Brain microvascular endothelial cell (primary cell): ENCODE measurements at regions not wholly inside any gene's neighbourhood (a gene's known extent, or its start where the extent isn't known, plus 50 kb on each side); places are given as distances from the start of the nearest gene placed in this dataset.

Experiments
- DNase-seq: peaks from one replicate; pipeline ENCODE4 v3.0.0-alpha.2; 2020
- H3K27ac ChIP-seq: fragments of 250-450 bp; sonication (Bioruptor Pico); 2 replicates; pipeline ENCODE4 v1.5.1; 2020; ENCODE audit warnings: mild to moderate bottlenecking, moderate library complexity
- H3K27me3 ChIP-seq: fragments of 250-450 bp; sonication (Bioruptor Pico); replicated peaks from 2 replicates; pipeline ENCODE4 v1.5.1; 2020; ENCODE audit warnings: mild to moderate bottlenecking
- H3K36me3 ChIP-seq: fragments of 250-450 bp; sonication (Bioruptor Pico); replicated peaks from 2 replicates; pipeline ENCODE4 v1.5.1; 2020; ENCODE audit warnings: mild to moderate bottlenecking
- H3K4me3 ChIP-seq: 2 replicates; pipeline ENCODE4 v1.5.1; 2011; ENCODE audit warnings: low read depth, mild to moderate bottlenecking, control low read depth, low read length, moderate library complexity
- in situ Hi-C: cut with HindIII; loops from 2 replicates; pipeline ENCODE4 v1.10.0; 2017; ENCODE audit warnings: low sequenced_read_pairs, low pct_ligation_motif_present
- TF ChIP-seq, protein P1 (sequence below): IDR thresholded peaks from 2 replicates; pipeline ENCODE4 v1.5.1; 2011; ENCODE audit warnings: low read depth, mild to moderate bottlenecking, moderate library complexity, low read length, control low read depth, inconsistent platforms; ENCODE audit errors: missing control alignments

DNA sequence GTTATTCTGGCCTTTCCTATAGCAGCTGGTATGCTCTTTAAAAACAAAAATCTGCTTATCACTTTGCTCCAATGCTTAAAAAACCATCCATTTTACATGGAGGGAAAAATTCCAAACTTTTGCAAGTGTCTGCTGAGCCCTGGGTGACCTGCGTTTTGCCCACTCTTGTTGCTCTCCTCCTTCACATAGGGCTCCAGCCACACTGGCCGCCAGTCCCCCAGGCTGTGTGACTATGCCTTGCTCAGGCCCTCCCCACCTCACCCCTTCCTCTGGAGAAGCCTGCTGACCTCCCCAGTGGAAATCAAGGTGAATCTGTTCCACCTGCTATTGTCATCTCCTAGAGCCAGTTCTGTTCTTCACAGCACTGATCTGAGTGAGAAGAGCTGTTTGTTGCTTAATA lies 126.9 kb downstream of the SLC25A47 start:
- Histone ChIP-seq H3K27ac (no peak overlapping the region), H3K27me3 (no peaks in the 10 kb centered on the region), H3K4me3 (no peak overlapping the region), H3K36me3 (no peaks in the 10 kb centered on the region)
- in situ Hi-C loops = no loop called here
- TF ChIP-seq, protein P1, sequence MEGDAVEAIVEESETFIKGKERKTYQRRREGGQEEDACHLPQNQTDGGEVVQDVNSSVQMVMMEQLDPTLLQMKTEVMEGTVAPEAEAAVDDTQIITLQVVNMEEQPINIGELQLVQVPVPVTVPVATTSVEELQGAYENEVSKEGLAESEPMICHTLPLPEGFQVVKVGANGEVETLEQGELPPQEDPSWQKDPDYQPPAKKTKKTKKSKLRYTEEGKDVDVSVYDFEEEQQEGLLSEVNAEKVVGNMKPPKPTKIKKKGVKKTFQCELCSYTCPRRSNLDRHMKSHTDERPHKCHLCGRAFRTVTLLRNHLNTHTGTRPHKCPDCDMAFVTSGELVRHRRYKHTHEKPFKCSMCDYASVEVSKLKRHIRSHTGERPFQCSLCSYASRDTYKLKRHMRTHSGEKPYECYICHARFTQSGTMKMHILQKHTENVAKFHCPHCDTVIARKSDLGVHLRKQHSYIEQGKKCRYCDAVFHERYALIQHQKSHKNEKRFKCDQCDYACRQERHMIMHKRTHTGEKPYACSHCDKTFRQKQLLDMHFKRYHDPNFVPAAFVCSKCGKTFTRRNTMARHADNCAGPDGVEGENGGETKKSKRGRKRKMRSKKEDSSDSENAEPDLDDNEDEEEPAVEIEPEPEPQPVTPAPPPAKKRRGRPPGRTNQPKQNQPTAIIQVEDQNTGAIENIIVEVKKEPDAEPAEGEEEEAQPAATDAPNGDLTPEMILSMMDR = no peak
- no peak for DNase-seq

DNA sequence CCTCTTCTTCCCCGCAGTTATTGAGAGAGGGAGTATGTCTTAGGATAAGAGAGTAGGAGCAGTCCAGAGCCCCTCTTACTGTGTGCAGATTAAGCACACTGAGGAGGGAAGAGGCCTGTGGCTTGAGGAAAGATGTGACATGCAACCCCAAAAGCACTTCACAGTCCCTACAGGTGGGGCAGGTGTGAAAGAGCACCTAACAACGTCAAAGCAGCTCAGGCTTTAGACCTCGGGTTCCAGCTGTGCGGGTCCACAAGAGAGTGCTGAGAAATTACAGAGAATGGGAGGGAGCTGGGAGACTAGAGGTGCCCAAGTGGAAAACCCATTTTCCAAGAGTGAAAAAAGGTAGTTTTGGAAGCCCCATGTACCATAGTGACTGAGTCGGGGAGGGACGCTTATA lies 127.6 kb downstream of the SLC25A47 start:
- Histone ChIP-seq H3K27me3 (no peaks in the 10 kb centered on the region), H3K27ac (no peak overlapping the region), H3K36me3 (no peaks in the 10 kb centered on the region), H3K4me3 (no peak overlapping the region)
- DNase-seq = no peak
- in situ Hi-C loops = no loop called here
- TF ChIP-seq, protein P1 = no peak

DNA sequence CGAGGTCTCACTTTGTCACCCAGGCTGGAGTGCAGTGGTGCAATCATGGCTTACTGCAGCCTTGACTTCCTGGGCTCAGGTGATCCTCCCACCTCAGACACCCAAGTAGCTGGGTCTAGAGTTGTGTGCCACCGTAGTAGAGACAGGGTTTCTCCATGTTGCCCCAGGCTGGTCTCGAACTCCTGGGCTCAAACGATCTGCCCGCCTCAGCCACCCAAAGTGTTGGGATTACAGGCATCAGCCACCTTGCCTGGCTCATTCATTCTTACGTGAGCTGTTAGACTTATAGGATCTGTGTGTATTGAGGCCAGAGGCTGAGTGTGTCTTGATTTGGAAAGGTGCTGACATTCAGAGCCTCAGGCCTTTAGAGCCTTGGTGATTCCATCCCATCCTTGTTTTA lies 128.1 kb downstream of the SLC25A47 start:
- Histone ChIP-seq H3K4me3 (no peak overlapping the region), H3K27me3 (no peaks in the 10 kb centered on the region), H3K27ac (no peak overlapping the region), H3K36me3 (no peaks in the 10 kb centered on the region)
- DNase-seq = no peak
- TF ChIP-seq, protein P1 = no peak
- in situ Hi-C loops = no loop called here

DNA sequence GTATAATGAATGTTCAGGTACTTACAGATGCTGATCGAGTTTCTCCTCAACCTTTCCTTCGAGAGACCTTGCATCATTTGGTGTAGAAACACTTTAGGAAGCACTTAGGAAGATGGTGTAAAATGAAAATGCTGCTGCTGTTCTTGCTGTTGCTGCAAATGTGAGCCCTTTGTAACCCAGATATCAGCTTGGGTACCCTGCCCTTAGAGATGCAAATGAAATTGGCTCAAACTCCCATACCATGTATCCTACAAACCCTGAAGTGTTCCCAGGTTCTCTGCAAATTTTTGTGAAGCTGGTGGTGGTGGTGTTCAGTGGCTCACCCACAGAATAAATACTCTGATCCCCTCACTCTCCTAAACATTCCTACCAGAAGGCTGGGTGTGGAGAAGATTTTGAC lies 130.8 kb downstream of the SLC25A47 start:
- in situ Hi-C loops = no loop called here

DNA sequence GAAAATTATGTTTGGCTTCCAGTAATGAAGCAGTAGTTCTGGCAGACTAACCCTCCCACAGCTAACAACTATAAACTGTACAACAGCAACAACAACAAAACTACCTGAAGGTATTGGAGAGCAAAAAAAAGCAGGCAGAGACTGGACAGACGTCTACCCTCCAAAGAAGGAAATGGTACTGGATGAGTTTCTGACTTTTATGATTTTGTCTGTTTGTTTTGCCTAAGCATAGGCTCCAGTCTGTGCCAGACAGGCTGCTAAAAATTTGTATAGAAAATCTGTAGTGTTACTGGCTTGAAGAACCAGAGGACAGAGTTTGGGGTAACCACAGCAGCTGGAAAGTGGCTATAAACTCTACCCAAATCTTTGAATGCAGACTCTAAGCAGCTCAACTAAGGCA lies 131.3 kb downstream of the SLC25A47 start:
- TF ChIP-seq, protein P1 = no peak
- DNase-seq = no peak

More for the DNA sequence above, 130.8 kb downstream of the SLC25A47 start:
- Histone ChIP-seq H3K36me3 (no peaks in the 10 kb centered on the region), H3K27me3 (no peaks in the 10 kb centered on the region), H3K27ac (no peak overlapping the region), H3K4me3 (no peak overlapping the region)
- TF ChIP-seq, protein P1 = no peak
- no peak for DNase-seq

DNA sequence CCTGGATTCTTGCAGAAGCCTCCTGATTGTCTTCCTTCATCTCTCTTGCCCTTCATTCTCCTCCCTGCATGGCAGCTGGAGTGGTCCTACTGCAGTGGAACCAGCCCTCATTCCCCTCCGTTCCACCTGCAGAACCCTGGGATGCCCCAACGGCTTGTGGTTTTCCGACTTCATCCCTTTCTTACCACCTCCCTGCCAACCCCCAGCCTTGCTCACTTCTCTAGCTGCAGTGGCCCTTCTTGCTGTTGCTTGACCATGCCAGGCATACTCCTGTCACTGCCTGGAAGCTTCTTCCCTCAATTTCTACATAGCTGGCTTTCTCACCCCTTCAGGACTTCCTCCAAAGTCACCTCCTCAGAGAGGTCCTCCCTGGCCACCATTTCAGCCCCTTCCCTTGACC lies 123.3 kb downstream of the BEGAIN start:
- no peak overlapping the region for H3K27ac ChIP-seq
- DNase-seq = no peak
- in situ Hi-C loops = no loop called here

More for the DNA sequence above, 131.3 kb downstream of the SLC25A47 start:
- no peaks in the 10 kb centered on the region for H3K27me3 ChIP-seq
- no peaks in the 10 kb centered on the region for H3K36me3 ChIP-seq
- in situ Hi-C loops = no loop called here
- no peak overlapping the region for H3K27ac ChIP-seq
- no peak overlapping the region for H3K4me3 ChIP-seq

More for the DNA sequence above, 123.3 kb downstream of the BEGAIN start:
- TF ChIP-seq, protein P1 = no peak
- no peaks in the 10 kb centered on the region for H3K36me3 ChIP-seq
- no peaks in the 10 kb centered on the region for H3K27me3 ChIP-seq
- H3K4me3 ChIP-seq = no peak overlapping the region
